Ammon's horn (tissue), 1 donor: ENCODE measurements at regions not wholly inside any gene's neighbourhood (a gene's known extent, or its start where the extent isn't known, plus 50 kb on each side); places are given as distances from the start of the nearest gene placed in this dataset.
"Not testable (repeated sequence)": the region's sequence is repeated elsewhere in the genome, so short reads cannot be mapped to it uniquely, and the experiment has no call there.

ENCODE experiments used
- DNase-seq: peaks from one replicate; pipeline ENCODE4 v3.0.0-alpha.2; 2016; ENCODE audit warnings: low spot score

GRCh38 chr10:2099321-2099720 is 362.0 kb upstream of the ADARB2 start:
- DNase-seq: no peak

- no peak for DNase-seq
These were observed 360.6 kb upstream of the ADARB2 start for GRCh38 chr10:2097937-2098336.

GRCh38 chr10:2094171-2094570 is 356.8 kb upstream of the ADARB2 start:
- no peak for DNase-seq

GRCh38 chr10:2083591-2083990 is 346.3 kb upstream of the ADARB2 start:
- no peak for DNase-seq

GRCh38 chr10:2081501-2081900 is 344.2 kb upstream of the ADARB2 start:
- DNase-seq: no peak

GRCh38 chr10:2079603-2080078 is 342.3 kb upstream of the ADARB2 start:
- DNase-seq: no peak

GRCh38 chr10:2077231-2077630 is 339.9 kb upstream of the ADARB2 start:
- DNase-seq: no peak

GRCh38 chr10:2076528-2076927 is 339.2 kb upstream of the ADARB2 start:
- DNase-seq: no peak

GRCh38 chr10:2067015-2067414 is 329.7 kb upstream of the ADARB2 start:
- no peak for DNase-seq

GRCh38 chr10:2054728-2055127 is 317.4 kb upstream of the ADARB2 start:
- no peak for DNase-seq

GRCh38 chr10:2053805-2054204 is 316.5 kb upstream of the ADARB2 start:
- no peak for DNase-seq

- no peak for DNase-seq
These were observed 313.8 kb upstream of the ADARB2 start for GRCh38 chr10:2051108-2051507.

- no peak for DNase-seq
These were observed 312.2 kb upstream of the ADARB2 start for GRCh38 chr10:2049560-2049959.

GRCh38 chr10:2048337-2048973 is 311.1 kb upstream of the ADARB2 start:
- DNase-seq: no peak

GRCh38 chr10:2047679-2048078 is 310.4 kb upstream of the ADARB2 start:
- no peak for DNase-seq

- DNase-seq: no peak
These were observed 306.1 kb upstream of the ADARB2 start for GRCh38 chr10:2043379-2043778.

- DNase-seq: no peak
These were observed 300.7 kb upstream of the ADARB2 start for GRCh38 chr10:2038036-2038435.

- no peak for DNase-seq
These were observed 299.9 kb upstream of the ADARB2 start for GRCh38 chr10:2037246-2037645.

- DNase-seq: no peak
These were observed 298.9 kb upstream of the ADARB2 start for GRCh38 chr10:2036209-2036608.

- DNase-seq: peak; percentile 35
These were observed 292.7 kb upstream of the ADARB2 start for GRCh38 chr10:2030046-2030445.

GRCh38 chr10:2026936-2027335 is 289.6 kb upstream of the ADARB2 start:
- no peak for DNase-seq

- not testable (repeated sequence) for DNase-seq
These were observed 287.4 kb upstream of the ADARB2 start for GRCh38 chr10:2024750-2025149.

- DNase-seq: no peak
These were observed 286.4 kb upstream of the ADARB2 start for GRCh38 chr10:2023687-2024086.

- no peak for DNase-seq
These were observed 285.1 kb upstream of the ADARB2 start for GRCh38 chr10:2022401-2022800.
